Fibroblast of skin of back (primary cell): ENCODE measurements at regions not wholly inside any gene's neighbourhood (a gene's known extent, or its start where the extent isn't known, plus 50 kb on each side); places are given as distances from the start of the nearest gene placed in this dataset.
"Not testable (repeated sequence)": the region's sequence is repeated elsewhere in the genome, so short reads cannot be mapped to it uniquely, and the experiment has no call there.

Source experiments
- DNase-seq: peaks from one replicate; pipeline ENCODE4 v3.0.0-alpha.2; 2013

- DNase-seq: no peak
Observed at GRCh38 chr2:100703739-100704138, 116.2 kb upstream of the NPAS2 start.

- DNase-seq: no peak
Observed at GRCh38 chr2:100704156-100704555, 115.8 kb upstream of the NPAS2 start.

- no peak for DNase-seq
Observed at GRCh38 chr2:100704711-100705110, 115.2 kb upstream of the NPAS2 start.

GRCh38 chr2:100707016-100707947, 112.7 kb upstream of the NPAS2 start:
- DNase-seq: no peak

- DNase-seq: no peak
Observed at GRCh38 chr2:100708333-100708732, 111.6 kb upstream of the NPAS2 start.

- DNase-seq: no peak
Observed at GRCh38 chr2:100713106-100713505, 106.8 kb upstream of the NPAS2 start.

GRCh38 chr2:100714396-100715010, 105.4 kb upstream of the NPAS2 start:
- DNase-seq: not testable (repeated sequence)

- not testable (repeated sequence) for DNase-seq
Observed at GRCh38 chr2:100715861-100716260, 104.1 kb upstream of the NPAS2 start.

GRCh38 chr2:100716581-100716980, 103.4 kb upstream of the NPAS2 start:
- peak; percentile 61 for DNase-seq

GRCh38 chr2:100718065-100718629, 101.8 kb upstream of the NPAS2 start:
- no peak for DNase-seq

GRCh38 chr2:100720445-100720844, 99.5 kb upstream of the NPAS2 start:
- peak; percentile 44 for DNase-seq

GRCh38 chr2:100721693-100722092, 98.2 kb upstream of the NPAS2 start:
- no peak for DNase-seq

GRCh38 chr2:100722125-100722524, 97.8 kb upstream of the NPAS2 start:
- no peak for DNase-seq

GRCh38 chr2:100726866-100727265, 93.1 kb upstream of the NPAS2 start:
- DNase-seq: no peak

GRCh38 chr2:100730290-100730868, 89.6 kb upstream of the NPAS2 start:
- peak; percentile 80 for DNase-seq

GRCh38 chr2:100731535-100731981, 88.4 kb upstream of the NPAS2 start:
- DNase-seq: peak; percentile 78

GRCh38 chr2:100733391-100734187, 86.3 kb upstream of the NPAS2 start:
- DNase-seq: peak; percentile 65

GRCh38 chr2:100736121-100736915, 83.6 kb upstream of the NPAS2 start:
- no peak for DNase-seq

GRCh38 chr2:100739735-100740432, 80.1 kb upstream of the NPAS2 start:
- no peak for DNase-seq

GRCh38 chr2:100741880-100742276, 78.1 kb upstream of the NPAS2 start:
- DNase-seq: peak; percentile 64
